SK-N-MC (cell line): ENCODE measurements at regions not wholly inside any gene's neighbourhood (a gene's known extent, or its start where the extent isn't known, plus 50 kb on each side); places are given as distances from the start of the nearest gene placed in this dataset.

ENCODE experiments used
- EZH2 ChIP-seq: fragments of 200-600 bp; sonication (generic); IDR thresholded peaks from one replicate; pipeline ENCODE4 v1.6.1; 2017; ENCODE audit warnings: antibody characterized with exemption
- POLR2AphosphoS5 ChIP-seq: IDR thresholded peaks from 2 replicates; pipeline ENCODE4 v1.6.1; 2012; ENCODE audit warnings: mild to moderate bottlenecking, low read depth, low read length, borderline replicate concordance

GRCh38 chr7:114062810-114063209, 144.0 kb upstream of the PPP1R3A start:
- TF ChIP-seq POLR2AphosphoS5 (no peak), EZH2 (no peak)
